Panc1 (cell line): ENCODE measurements at regions not wholly inside any gene's neighbourhood (a gene's known extent, or its start where the extent isn't known, plus 50 kb on each side); places are given as distances from the start of the nearest gene placed in this dataset.

ENCODE experiments used
- ATAC-seq: fragments of 200-7000 bp; cut with Tn5 transposase; 2 replicates; pipeline ENCODE4 v1.9.1; 2020; ENCODE audit warnings: mild to moderate bottlenecking, moderate library complexity
- BruUV-seq: library from RNA; stranded (reverse); fragments of 400-500 nt; replicated peaks from 2 replicates; lab custom pipeline; 2021; lab: Mats Ljungman, UMichigan
- CTCF ChIA-PET: fragments of 300-600 bp; sonication (Branson Sonifier 250); formaldehyde crosslinking; loops from one replicate; lab custom pipeline; 2022; ENCODE audit warnings: antibody characterized with exemption; lab: Charles Lee
- POLR2A ChIA-PET: fragments of 300-600 bp; sonication (Branson Sonifier 250); formaldehyde crosslinking; loops from one replicate; lab custom pipeline; 2022; ENCODE audit warnings: antibody characterized with exemption; lab: Charles Lee
- DNase-seq: peaks from one replicate; pipeline ENCODE4 v3.0.0-alpha.2; 2010; ENCODE audit warnings: low read depth, low spot score
- H3K27ac ChIP-seq: 2 replicates; pipeline ENCODE4 v1.5.1; 2011; ENCODE audit warnings: mild to moderate bottlenecking, low read length, inconsistent platforms
- H3K27me3 ChIP-seq: fragments of 200-500 bp; sonication (Bioruptor generic); 2 replicates; pipeline ENCODE4 v1.6.0; 2014; ENCODE audit warnings: low read length, inconsistent platforms; ENCODE audit not compliant: control insufficient read depth, insufficient read depth
- H3K36me3 ChIP-seq: fragments of 200-500 bp; sonication (Bioruptor generic); 2 replicates; pipeline ENCODE4 v1.5.1; 2014; ENCODE audit warnings: inconsistent platforms, mild to moderate bottlenecking, low read length, moderate library complexity; ENCODE audit not compliant: control insufficient read depth, insufficient read depth
- H3K4me1 ChIP-seq: 2 replicates; pipeline ENCODE4 v1.5.1; 2011; ENCODE audit warnings: inconsistent platforms, mild to moderate bottlenecking, low read length, moderate library complexity; ENCODE audit not compliant: control insufficient read depth, insufficient read depth
- H3K4me3 ChIP-seq, 2 experiments: 2 replicates each; pipeline ENCODE4 v1.5.1; 2011 to 2012; ENCODE audit warnings: low read depth in 2 of 2, low read length in 2 of 2, mild to moderate bottlenecking in 2 of 2, inconsistent platforms in 1 of 2, moderate library complexity in 1 of 2
- H3K9me3 ChIP-seq: fragments of 200-500 bp; sonication (Bioruptor generic); 2 replicates; pipeline ENCODE4 v1.5.1; 2014; ENCODE audit warnings: low read depth, mild to moderate bottlenecking, inconsistent platforms, low read length, moderate library complexity; ENCODE audit not compliant: control insufficient read depth, insufficient read depth
- POLR2AphosphoS5 ChIP-seq: IDR thresholded peaks from 2 replicates; pipeline ENCODE4 v1.6.1; 2012; ENCODE audit warnings: mild to moderate bottlenecking, low read depth, low read length, moderate library complexity
- SIN3A ChIP-seq: IDR thresholded peaks from 2 replicates; pipeline ENCODE4 v1.6.1; 2012; ENCODE audit warnings: low read depth, mild to moderate bottlenecking, low read length, moderate library complexity, borderline replicate concordance; ENCODE audit not compliant: insufficient read depth
- TCF7L2 ChIP-seq: IDR thresholded peaks from 2 replicates; pipeline ENCODE4 v1.6.1; 2011; ENCODE audit warnings: mild to moderate bottlenecking, low read depth, low read length, inconsistent platforms
- in situ Hi-C: cut with HindIII; loops from 2 replicates; pipeline ENCODE4 v1.10.0; 2016; ENCODE audit warnings: low sequenced_read_pairs, low pct_unique_long_range_greater_than_20kb
- intact Hi-C: fragments of 100-400 bp; cut with micrococcal nuclease; formaldehyde crosslinking; loops from one replicate; pipeline ENCODE4 v1.10.0; 2022; ENCODE audit not compliant: unreplicated experiment
- TF ChIP-seq, protein P1 (sequence below), 2 experiments: IDR thresholded peaks; 2 replicates each; pipeline ENCODE4 v1.6.1; 2011 to 2012; ENCODE audit warnings: low read depth in 2 of 2, control low read depth in 1 of 2, low read length in 1 of 2, mild to moderate bottlenecking in 1 of 2, moderate library complexity in 1 of 2; ENCODE audit not compliant: insufficient read depth in 1 of 2
- TF ChIP-seq, protein P2 (sequence below): fragments of 450-650 bp; IDR thresholded peaks from 2 replicates; pipeline ENCODE4 v1.5.1; 2017; ENCODE audit warnings: mild to moderate bottlenecking

DNA sequence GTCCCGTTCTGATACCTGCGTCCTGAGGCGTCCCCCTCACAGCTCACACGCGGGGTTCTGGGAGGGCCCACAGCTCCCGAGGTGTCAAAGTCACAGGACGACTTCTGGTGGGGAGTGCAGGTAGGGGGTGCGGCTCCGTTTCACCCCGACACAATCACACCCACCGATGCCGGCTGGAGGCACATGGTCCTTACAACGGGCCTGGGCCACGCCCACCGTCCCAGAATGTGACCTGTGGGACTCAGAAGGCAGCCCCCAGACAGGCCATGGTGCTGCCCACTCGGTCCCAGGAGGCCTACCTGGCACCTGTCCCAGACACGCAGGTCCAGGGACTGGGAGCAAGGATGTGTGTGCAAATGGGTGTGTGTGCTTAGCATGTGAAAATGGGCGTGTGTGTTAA lies 86.0 kb downstream of the UNCX start:
- intact Hi-C loops: no loop called here
- Histone ChIP-seq H3K27me3 (no peaks in the 10 kb centered on the region), H3K36me3 (no peaks in the 10 kb centered on the region), H3K9me3 (no peaks in the 10 kb centered on the region), H3K27ac (no peak overlapping the region), H3K4me3 (no peak overlapping the region), H3K4me1 (no peaks in the 10 kb centered on the region)
- no peak for TF ChIP-seq POLR2AphosphoS5
- TF ChIP-seq, protein P1, sequence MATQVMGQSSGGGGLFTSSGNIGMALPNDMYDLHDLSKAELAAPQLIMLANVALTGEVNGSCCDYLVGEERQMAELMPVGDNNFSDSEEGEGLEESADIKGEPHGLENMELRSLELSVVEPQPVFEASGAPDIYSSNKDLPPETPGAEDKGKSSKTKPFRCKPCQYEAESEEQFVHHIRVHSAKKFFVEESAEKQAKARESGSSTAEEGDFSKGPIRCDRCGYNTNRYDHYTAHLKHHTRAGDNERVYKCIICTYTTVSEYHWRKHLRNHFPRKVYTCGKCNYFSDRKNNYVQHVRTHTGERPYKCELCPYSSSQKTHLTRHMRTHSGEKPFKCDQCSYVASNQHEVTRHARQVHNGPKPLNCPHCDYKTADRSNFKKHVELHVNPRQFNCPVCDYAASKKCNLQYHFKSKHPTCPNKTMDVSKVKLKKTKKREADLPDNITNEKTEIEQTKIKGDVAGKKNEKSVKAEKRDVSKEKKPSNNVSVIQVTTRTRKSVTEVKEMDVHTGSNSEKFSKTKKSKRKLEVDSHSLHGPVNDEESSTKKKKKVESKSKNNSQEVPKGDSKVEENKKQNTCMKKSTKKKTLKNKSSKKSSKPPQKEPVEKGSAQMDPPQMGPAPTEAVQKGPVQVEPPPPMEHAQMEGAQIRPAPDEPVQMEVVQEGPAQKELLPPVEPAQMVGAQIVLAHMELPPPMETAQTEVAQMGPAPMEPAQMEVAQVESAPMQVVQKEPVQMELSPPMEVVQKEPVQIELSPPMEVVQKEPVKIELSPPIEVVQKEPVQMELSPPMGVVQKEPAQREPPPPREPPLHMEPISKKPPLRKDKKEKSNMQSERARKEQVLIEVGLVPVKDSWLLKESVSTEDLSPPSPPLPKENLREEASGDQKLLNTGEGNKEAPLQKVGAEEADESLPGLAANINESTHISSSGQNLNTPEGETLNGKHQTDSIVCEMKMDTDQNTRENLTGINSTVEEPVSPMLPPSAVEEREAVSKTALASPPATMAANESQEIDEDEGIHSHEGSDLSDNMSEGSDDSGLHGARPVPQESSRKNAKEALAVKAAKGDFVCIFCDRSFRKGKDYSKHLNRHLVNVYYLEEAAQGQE (IDR thresholded peaks at IDR 0.05; ENCODE audit: insufficient read depth in 1 of 2, low read depth in 2 of 2, low read length in 1 of 2): no peak
- TF ChIP-seq, protein P2, sequence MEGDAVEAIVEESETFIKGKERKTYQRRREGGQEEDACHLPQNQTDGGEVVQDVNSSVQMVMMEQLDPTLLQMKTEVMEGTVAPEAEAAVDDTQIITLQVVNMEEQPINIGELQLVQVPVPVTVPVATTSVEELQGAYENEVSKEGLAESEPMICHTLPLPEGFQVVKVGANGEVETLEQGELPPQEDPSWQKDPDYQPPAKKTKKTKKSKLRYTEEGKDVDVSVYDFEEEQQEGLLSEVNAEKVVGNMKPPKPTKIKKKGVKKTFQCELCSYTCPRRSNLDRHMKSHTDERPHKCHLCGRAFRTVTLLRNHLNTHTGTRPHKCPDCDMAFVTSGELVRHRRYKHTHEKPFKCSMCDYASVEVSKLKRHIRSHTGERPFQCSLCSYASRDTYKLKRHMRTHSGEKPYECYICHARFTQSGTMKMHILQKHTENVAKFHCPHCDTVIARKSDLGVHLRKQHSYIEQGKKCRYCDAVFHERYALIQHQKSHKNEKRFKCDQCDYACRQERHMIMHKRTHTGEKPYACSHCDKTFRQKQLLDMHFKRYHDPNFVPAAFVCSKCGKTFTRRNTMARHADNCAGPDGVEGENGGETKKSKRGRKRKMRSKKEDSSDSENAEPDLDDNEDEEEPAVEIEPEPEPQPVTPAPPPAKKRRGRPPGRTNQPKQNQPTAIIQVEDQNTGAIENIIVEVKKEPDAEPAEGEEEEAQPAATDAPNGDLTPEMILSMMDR: no peak
- TF ChIP-seq TCF7L2: no peak
- no peak for TF ChIP-seq SIN3A
- in situ Hi-C loops: no loop called here
- ChIA-PET CTCF (no interaction called here), POLR2A (no interaction called here)
- no peak for ATAC-seq
- BruUV-seq: no TSS peak
- DNase-seq: no peak

DNA sequence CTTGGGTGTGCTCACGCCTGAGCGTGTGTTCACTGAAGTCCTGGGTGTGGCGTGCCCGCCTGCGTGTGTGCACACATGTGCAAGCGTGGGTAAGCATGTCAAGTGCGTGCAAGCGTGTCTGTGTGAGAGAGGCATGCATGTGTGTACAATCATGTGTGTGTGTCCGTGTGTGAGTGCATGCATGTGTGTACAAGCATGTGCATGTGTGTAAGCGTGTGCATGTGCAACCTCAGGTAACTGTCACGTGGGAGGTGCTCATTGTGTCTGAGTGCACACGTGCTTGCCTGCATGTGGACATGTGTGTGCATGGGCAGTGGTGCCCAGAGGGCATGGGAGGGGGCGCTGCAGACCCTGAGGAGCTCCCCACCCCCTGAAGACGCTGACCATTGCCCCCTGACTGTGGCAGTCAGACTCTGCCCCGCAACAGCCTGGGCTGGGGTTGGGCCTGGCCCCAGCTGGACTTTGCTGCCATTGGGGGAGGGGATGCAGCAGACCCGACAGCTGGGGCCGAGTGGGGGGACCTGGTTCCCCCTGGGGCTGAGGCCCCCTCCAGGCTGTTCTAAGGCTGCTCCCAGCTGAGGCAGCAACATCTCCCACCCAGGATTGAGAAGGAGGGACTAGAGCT lies 88.1 kb downstream of the UNCX start:
- H3K36me3 ChIP-seq: no peaks in the 10 kb centered on the region
- no peak overlapping the region for H3K4me3 ChIP-seq
- DNase-seq: no peak
- no peaks in the 10 kb centered on the region for H3K27me3 ChIP-seq
- ChIA-PET CTCF (no interaction called here), POLR2A (no interaction called here)
- in situ Hi-C loops (no loop called here), intact Hi-C loops (no loop called here)
- TF ChIP-seq SIN3A: no peak
- TF ChIP-seq, protein P2: no peak
- TF ChIP-seq, protein P1 (IDR thresholded peaks at IDR 0.05; ENCODE audit: insufficient read depth in 1 of 2, low read depth in 2 of 2, low read length in 1 of 2): no peak
- no peak for TF ChIP-seq TCF7L2
- no peak for TF ChIP-seq POLR2AphosphoS5
- ATAC-seq: no peak
- H3K4me1 ChIP-seq: no peaks in the 10 kb centered on the region
- no peaks in the 10 kb centered on the region for H3K9me3 ChIP-seq
- H3K27ac ChIP-seq: no peak overlapping the region
- BruUV-seq: no TSS peak
